22Rv1 (cell line): ENCODE measurements at regions not wholly inside any gene's neighbourhood (a gene's known extent, or its start where the extent isn't known, plus 50 kb on each side); places are given as distances from the start of the nearest gene placed in this dataset.
A peak's percentile ranks its signal among the peaks of the same experiment; 100 is the strongest.

Experiments used
- H3K27ac ChIP-seq: fragments of 450-650 bp; 2 replicates; pipeline ENCODE4 v1.5.1; 2017
- CTCF ChIP-seq: fragments of 450-650 bp; IDR thresholded peaks from 2 replicates; pipeline ENCODE4 v1.5.1; 2017; ENCODE audit warnings: mild to moderate bottlenecking
- ZFX ChIP-seq: fragments of 450-650 bp; IDR thresholded peaks from 2 replicates; pipeline ENCODE4 v1.6.1; 2017; ENCODE audit warnings: antibody characterized with exemption, borderline replicate concordance

GRCh38 chr5:158096835-158097234, 237.9 kb upstream of the CLINT1 start:
- TF ChIP-seq ZFX (no peak), CTCF (no peak)

GRCh38 chr5:158086856-158087255, 227.9 kb upstream of the CLINT1 start:
- TF ChIP-seq CTCF (no peak), ZFX (no peak)
- H3K27ac ChIP-seq = no peak overlapping the region

More at GRCh38 chr5:158096835-158097234, 237.9 kb upstream of the CLINT1 start:
- H3K27ac ChIP-seq = no peak overlapping the region

GRCh38 chr5:158084292-158084691, 225.3 kb upstream of the CLINT1 start:
- H3K27ac ChIP-seq = no peak overlapping the region

GRCh38 chr5:158082696-158083287, 223.8 kb upstream of the CLINT1 start:
- TF ChIP-seq CTCF (no peak), ZFX (no peak)
- H3K27ac ChIP-seq = no peak overlapping the region

More at GRCh38 chr5:158084292-158084691, 225.3 kb upstream of the CLINT1 start:
- TF ChIP-seq CTCF = no peak

- no peak overlapping the region for H3K27ac ChIP-seq
- TF ChIP-seq CTCF (no peak), ZFX (no peak)
Observed at GRCh38 chr5:158080112-158080511, 221.2 kb upstream of the CLINT1 start.

- no peak overlapping the region for H3K27ac ChIP-seq
- TF ChIP-seq ZFX = no peak
- no peak for TF ChIP-seq CTCF
Observed at GRCh38 chr5:158079097-158079496, 220.2 kb upstream of the CLINT1 start.

GRCh38 chr5:158074992-158075769, 216.2 kb upstream of the CLINT1 start:
- H3K27ac ChIP-seq = no peak overlapping the region
- peak; percentile 93 for TF ChIP-seq CTCF
- no peak for TF ChIP-seq ZFX
